K562 (cell line): ENCODE measurements at regions not wholly inside any gene's neighbourhood (a gene's known extent, or its start where the extent isn't known, plus 50 kb on each side); places are given as distances from the start of the nearest gene placed in this dataset.

Experiments used
- ATAC-seq: fragments of 200-7000 bp; cut with Tn5 transposase; 3 replicates; pipeline ENCODE4 v1.9.1; 2020; ENCODE audit warnings: moderate library complexity
- BruUV-seq: library from RNA; stranded (reverse); fragments of 400-500 nt; replicated peaks from 2 replicates; lab custom pipeline; 2021; lab: Mats Ljungman, UMichigan
- CTCF ChIA-PET: fragments of 300-600 bp; formaldehyde crosslinking; extraction: SDS; loops from one replicate; lab custom pipeline; 2021; ENCODE audit warnings: low intra/inter-chr PET ratio; lab: Yijun Ruan, JAX
- POLR2A ChIA-PET: fragments of 300-600, 350-650 bp; sonication (Branson Sonifier 250); formaldehyde crosslinking; extraction: SDS; loops from one replicate; lab custom pipeline; 2021; ENCODE audit warnings: antibody characterized with exemption, inconsistent platforms; lab: Yijun Ruan, JAX
- DNase-seq, 4 experiments: peaks; one replicate each; pipeline versions ENCODE4 v3.0.0 to v3.0.0-alpha.2; 2011 to 2018; ENCODE audit warnings: low spot score in 3 of 4, mixed read lengths in 3 of 4; ENCODE audit errors: extremely low read depth in 1 of 4
- FAIRE-seq: peaks from 2 replicates; lab custom pipeline; 2011; peaks lifted over from hg19 to GRCh38; lab: Jason Lieb, UNC
- H2AFZ ChIP-seq: 2 replicates; pipeline ENCODE4 v1.6.0; 2011; ENCODE audit warnings: low read depth, low read length, control low read depth, inconsistent platforms
- H3K27ac ChIP-seq: fragments of 200-600 bp; 3 replicates; pipeline ENCODE4 v1.8.0; 2011; ENCODE audit warnings: low read depth, mild to moderate bottlenecking, control low read depth, inconsistent platforms, low read length, moderate library complexity, mixed read lengths; ENCODE audit errors: extremely low read depth
- H3K27me3 ChIP-seq, 2 experiments: fragments of 300-600 bp in 1 of 2; 2 replicates in 1 of 2; 3 replicates in 1 of 2; pipeline versions ENCODE4 v1.6.0 to v1.8.0; 2011; ENCODE audit warnings: inconsistent platforms in 2 of 2, low read length in 2 of 2, mild to moderate bottlenecking in 1 of 2, mixed read lengths in 1 of 2, moderate library complexity in 1 of 2; ENCODE audit not compliant: control insufficient read depth in 2 of 2, insufficient read depth in 2 of 2
- H3K36me3 ChIP-seq: fragments of 300-600 bp; 3 replicates; pipeline ENCODE4 v1.8.0; 2011; ENCODE audit warnings: mild to moderate bottlenecking, low read length, inconsistent platforms; ENCODE audit not compliant: control insufficient read depth, insufficient read depth
- H3K4me1 ChIP-seq, 2 experiments: fragments of 200-600 bp in 1 of 2; replicated peaks in 1 of 2; 2 replicates in 1 of 2; 3 replicates in 1 of 2; pipeline versions ENCODE4 v1.5.1 to v1.8.0; 2011; ENCODE audit warnings: inconsistent platforms in 2 of 2, low read length in 2 of 2, mild to moderate bottlenecking in 1 of 2, mixed read lengths in 1 of 2, moderate library complexity in 1 of 2; ENCODE audit not compliant: control insufficient read depth in 2 of 2, insufficient read depth in 2 of 2
- H3K4me2 ChIP-seq: 2 replicates; pipeline ENCODE4 v1.6.1; 2011; ENCODE audit warnings: low read length, control low read depth, inconsistent platforms, mixed read lengths; ENCODE audit not compliant: insufficient read depth
- H3K4me3 ChIP-seq: fragments of 200-600 bp; sonication (generic), shearing (Covaris generic); 2 replicates; pipeline ENCODE4 v1.5.1; 2016; ENCODE audit warnings: control low read depth, inconsistent platforms
- H3K79me2 ChIP-seq: fragments of 200-600 bp; 3 replicates; pipeline ENCODE4 v1.8.0; 2011; ENCODE audit warnings: low read length, inconsistent platforms; ENCODE audit not compliant: control insufficient read depth, insufficient read depth
- H3K9ac ChIP-seq, 2 experiments: 2 replicates each; pipeline versions ENCODE4 v1.6.0 to v1.6.1; 2011; ENCODE audit warnings: low read depth in 2 of 2, low read length in 2 of 2, control low read depth in 1 of 2, inconsistent platforms in 1 of 2, mild to moderate bottlenecking in 1 of 2, mixed read lengths in 1 of 2; ENCODE audit not compliant: insufficient read depth in 1 of 2
- H3K9me1 ChIP-seq: one replicate; pipeline ENCODE4 v1.6.0; 2011; ENCODE audit warnings: inconsistent platforms, mild to moderate bottlenecking, low read length, moderate library complexity; ENCODE audit not compliant: control insufficient read depth, insufficient read depth
- H3K9me3 ChIP-seq: replicated peaks from 2 replicates; pipeline ENCODE4 v1.5.1; 2011; ENCODE audit warnings: low read depth, low read length, inconsistent platforms; ENCODE audit not compliant: control insufficient read depth, insufficient read depth
- H4K20me1 ChIP-seq: replicated peaks from 2 replicates; pipeline ENCODE4 v1.6.1; 2011; ENCODE audit warnings: low read length, inconsistent platforms, mixed read lengths; ENCODE audit not compliant: control insufficient read depth, insufficient read depth
- ASH1L ChIP-seq: fragments of 450-650 bp; IDR thresholded peaks from 2 replicates; pipeline ENCODE4 v1.6.1; 2018; ENCODE audit warnings: borderline replicate concordance, mild to moderate bottlenecking, low read depth; ENCODE audit not compliant: partially characterized antibody
- BRD9 ChIP-seq: fragments of 450-650 bp; IDR thresholded peaks from 2 replicates; pipeline ENCODE4 v1.6.1; 2018; ENCODE audit warnings: low read depth; ENCODE audit not compliant: partially characterized antibody
- CCAR2 ChIP-seq: fragments of 200-400 bp; formaldehyde crosslinking; IDR thresholded peaks from 2 replicates; pipeline ENCODE4 v1.6.1; 2017; ENCODE audit warnings: mild to moderate bottlenecking, low read depth, low read length
- ERF ChIP-seq: fragments of 450-650 bp; formaldehyde crosslinking; IDR thresholded peaks from 2 replicates; pipeline ENCODE4 v1.4.0; 2020; ENCODE audit warnings: mild to moderate bottlenecking, mixed read lengths
- MAFG ChIP-seq: fragments of 450-650 bp; conservative IDR thresholded peaks from 2 replicates; pipeline ENCODE4 v1.6.1; 2016; ENCODE audit warnings: missing genetic modification characterization, missing compliant biosample characterization
- MXI1 ChIP-seq: IDR thresholded peaks from 2 replicates; pipeline ENCODE4 v1.6.1; 2011; ENCODE audit warnings: low read depth, mild to moderate bottlenecking, improper control_type of control experiment, low read length
- SMAD1 ChIP-seq: fragments of 150-350 bp; IDR thresholded peaks from 2 replicates; pipeline ENCODE4 v1.6.1; 2014; ENCODE audit warnings: low read length, low read depth; ENCODE audit not compliant: partially characterized antibody
- ZNF561 ChIP-seq: fragments of 450-650 bp; formaldehyde crosslinking; conservative IDR thresholded peaks from 2 replicates; pipeline ENCODE4 v1.4.0; 2020; ENCODE audit warnings: mild to moderate bottlenecking, moderate library complexity
- WGBS: fragments of 100-300 bp; shearing (Covaris generic); methylation state at CpG from one replicate; pipeline ENCODE4 v1.1.6; 2016; ENCODE audit warnings: low coverage, mixed read lengths; ENCODE audit not compliant: insufficient coverage; ENCODE audit errors: missing lambda C conversion rate; 5-methylcytosine and 5-hydroxymethylcytosine counted together
- in situ Hi-C: fragments of 300-500 bp; cut with MboI; formaldehyde crosslinking; loops from 4 replicates; pipeline ENCODE4 v1.15.0; 2018; ENCODE audit warnings: inconsistent platforms, mixed read lengths
- intact Hi-C: fragments of 100-400 bp; cut with micrococcal nuclease; formaldehyde crosslinking; loops from 2 replicates; pipeline ENCODE4 v1.14.2; 2022
- TF ChIP-seq, protein P1 (sequence below): sonication (generic); formaldehyde crosslinking; IDR thresholded peaks from 2 replicates; pipeline ENCODE4 v1.8.0; 2022; ENCODE audit warnings: missing genetic modification reagents, mild to moderate bottlenecking, borderline replicate concordance
- TF ChIP-seq, protein P2 (sequence below): fragments of 150-350 bp; IDR thresholded peaks from 2 replicates; pipeline ENCODE4 v1.6.1; 2014; ENCODE audit warnings: low read depth, mild to moderate bottlenecking, low read length, borderline replicate concordance
- TF ChIP-seq, protein P3 (sequence below): fragments of 450-650 bp; conservative IDR thresholded peaks from 2 replicates; pipeline ENCODE4 v1.6.1; 2016; ENCODE audit warnings: missing genetic modification characterization, low read depth, mild to moderate bottlenecking, control low read depth, missing compliant biosample characterization

DNA sequence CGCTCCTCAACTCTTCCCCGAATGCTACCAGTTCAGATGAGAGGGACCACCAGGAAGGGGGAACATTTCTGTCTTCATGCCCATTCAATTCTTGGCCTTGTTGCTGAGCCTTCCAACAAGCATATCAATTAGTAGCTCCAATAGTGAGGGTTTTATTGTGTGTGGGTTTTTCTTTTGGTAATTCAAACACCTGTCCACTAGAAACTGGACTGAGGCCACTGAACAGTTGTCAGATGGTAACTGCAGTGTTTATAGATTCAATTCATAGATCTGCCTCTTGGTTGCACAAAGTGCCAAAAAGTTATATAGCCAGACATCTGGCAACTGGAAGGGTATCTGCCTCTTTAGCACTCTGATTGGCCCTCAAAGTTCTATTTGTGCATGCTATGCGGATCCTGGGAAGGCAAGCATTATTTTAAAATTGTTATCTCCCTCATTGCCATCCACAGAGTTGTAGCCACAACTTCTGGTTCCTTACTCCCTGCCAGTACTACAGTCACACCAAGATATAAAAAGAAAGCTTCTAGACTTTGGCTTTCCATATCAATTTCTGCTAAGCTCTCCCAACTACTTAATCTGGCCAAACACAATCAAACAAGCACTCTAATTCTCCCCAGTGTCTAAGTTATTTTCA, 83.3 kb upstream of the ZNF521 start:
- POLR2A ChIA-PET: no interaction called here
- Histone ChIP-seq H2AFZ (no peak overlapping the region), H3K9ac (no peak overlapping the region), H3K27ac (no peak overlapping the region), H3K4me3 (no peak overlapping the region), H3K4me2 (no peak overlapping the region), H3K4me1 (no peaks in the 10 kb centered on the region), H3K9me3 (no peaks in the 10 kb centered on the region), H3K79me2 (no peaks in the 10 kb centered on the region), H3K36me3 (no peaks in the 10 kb centered on the region), H4K20me1 (no peaks in the 10 kb centered on the region), H3K9me1 (no peaks in the 10 kb centered on the region), H3K27me3 (no peaks in the 10 kb centered on the region)
- CTCF ChIA-PET: no interaction called here
- FAIRE-seq: no peak
- DNase-seq: no peak
- BruUV-seq: no TSS peak
- ATAC-seq: no peak
- intact Hi-C loops: no loop called here
- in situ Hi-C loops: no loop called here
- WGBS: 0% methylated on average over 3 of the region's 3 CpGs
- TF ChIP-seq ZNF561 (CRISPR knock-in tag): no peak
- no peak for TF ChIP-seq ASH1L
- no peak for TF ChIP-seq CCAR2
- TF ChIP-seq, protein P1, sequence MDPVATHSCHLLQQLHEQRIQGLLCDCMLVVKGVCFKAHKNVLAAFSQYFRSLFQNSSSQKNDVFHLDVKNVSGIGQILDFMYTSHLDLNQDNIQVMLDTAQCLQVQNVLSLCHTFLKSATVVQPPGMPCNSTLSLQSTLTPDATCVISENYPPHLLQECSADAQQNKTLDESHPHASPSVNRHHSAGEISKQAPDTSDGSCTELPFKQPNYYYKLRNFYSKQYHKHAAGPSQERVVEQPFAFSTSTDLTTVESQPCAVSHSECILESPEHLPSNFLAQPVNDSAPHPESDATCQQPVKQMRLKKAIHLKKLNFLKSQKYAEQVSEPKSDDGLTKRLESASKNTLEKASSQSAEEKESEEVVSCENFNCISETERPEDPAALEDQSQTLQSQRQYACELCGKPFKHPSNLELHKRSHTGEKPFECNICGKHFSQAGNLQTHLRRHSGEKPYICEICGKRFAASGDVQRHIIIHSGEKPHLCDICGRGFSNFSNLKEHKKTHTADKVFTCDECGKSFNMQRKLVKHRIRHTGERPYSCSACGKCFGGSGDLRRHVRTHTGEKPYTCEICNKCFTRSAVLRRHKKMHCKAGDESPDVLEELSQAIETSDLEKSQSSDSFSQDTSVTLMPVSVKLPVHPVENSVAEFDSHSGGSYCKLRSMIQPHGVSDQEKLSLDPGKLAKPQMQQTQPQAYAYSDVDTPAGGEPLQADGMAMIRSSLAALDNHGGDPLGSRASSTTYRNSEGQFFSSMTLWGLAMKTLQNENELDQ: no peak
- TF ChIP-seq BRD9: no peak
- no peak for TF ChIP-seq ERF
- TF ChIP-seq, protein P2, sequence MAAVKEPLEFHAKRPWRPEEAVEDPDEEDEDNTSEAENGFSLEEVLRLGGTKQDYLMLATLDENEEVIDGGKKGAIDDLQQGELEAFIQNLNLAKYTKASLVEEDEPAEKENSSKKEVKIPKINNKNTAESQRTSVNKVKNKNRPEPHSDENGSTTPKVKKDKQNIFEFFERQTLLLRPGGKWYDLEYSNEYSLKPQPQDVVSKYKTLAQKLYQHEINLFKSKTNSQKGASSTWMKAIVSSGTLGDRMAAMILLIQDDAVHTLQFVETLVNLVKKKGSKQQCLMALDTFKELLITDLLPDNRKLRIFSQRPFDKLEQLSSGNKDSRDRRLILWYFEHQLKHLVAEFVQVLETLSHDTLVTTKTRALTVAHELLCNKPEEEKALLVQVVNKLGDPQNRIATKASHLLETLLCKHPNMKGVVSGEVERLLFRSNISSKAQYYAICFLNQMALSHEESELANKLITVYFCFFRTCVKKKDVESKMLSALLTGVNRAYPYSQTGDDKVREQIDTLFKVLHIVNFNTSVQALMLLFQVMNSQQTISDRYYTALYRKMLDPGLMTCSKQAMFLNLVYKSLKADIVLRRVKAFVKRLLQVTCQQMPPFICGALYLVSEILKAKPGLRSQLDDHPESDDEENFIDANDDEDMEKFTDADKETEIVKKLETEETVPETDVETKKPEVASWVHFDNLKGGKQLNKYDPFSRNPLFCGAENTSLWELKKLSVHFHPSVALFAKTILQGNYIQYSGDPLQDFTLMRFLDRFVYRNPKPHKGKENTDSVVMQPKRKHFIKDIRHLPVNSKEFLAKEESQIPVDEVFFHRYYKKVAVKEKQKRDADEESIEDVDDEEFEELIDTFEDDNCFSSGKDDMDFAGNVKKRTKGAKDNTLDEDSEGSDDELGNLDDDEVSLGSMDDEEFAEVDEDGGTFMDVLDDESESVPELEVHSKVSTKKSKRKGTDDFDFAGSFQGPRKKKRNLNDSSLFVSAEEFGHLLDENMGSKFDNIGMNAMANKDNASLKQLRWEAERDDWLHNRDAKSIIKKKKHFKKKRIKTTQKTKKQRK: no peak
- TF ChIP-seq MXI1: no peak
- TF ChIP-seq SMAD1: no peak
- TF ChIP-seq, protein P3, sequence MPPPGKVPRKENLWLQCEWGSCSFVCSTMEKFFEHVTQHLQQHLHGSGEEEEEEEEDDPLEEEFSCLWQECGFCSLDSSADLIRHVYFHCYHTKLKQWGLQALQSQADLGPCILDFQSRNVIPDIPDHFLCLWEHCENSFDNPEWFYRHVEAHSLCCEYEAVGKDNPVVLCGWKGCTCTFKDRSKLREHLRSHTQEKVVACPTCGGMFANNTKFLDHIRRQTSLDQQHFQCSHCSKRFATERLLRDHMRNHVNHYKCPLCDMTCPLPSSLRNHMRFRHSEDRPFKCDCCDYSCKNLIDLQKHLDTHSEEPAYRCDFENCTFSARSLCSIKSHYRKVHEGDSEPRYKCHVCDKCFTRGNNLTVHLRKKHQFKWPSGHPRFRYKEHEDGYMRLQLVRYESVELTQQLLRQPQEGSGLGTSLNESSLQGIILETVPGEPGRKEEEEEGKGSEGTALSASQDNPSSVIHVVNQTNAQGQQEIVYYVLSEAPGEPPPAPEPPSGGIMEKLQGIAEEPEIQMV: no peak
- no peak for TF ChIP-seq MAFG (tag)
